Keratinocyte (primary cell): ENCODE measurements at regions not wholly inside any gene's neighbourhood (a gene's known extent, or its start where the extent isn't known, plus 50 kb on each side); places are given as distances from the start of the nearest gene placed in this dataset.

Source experiments
- DNase-seq: peaks from one replicate; pipeline ENCODE4 v3.0.0-alpha.2; 2011; ENCODE audit warnings: low read depth, missing footprints, low spot score
- FAIRE-seq: peaks from 2 replicates; lab custom pipeline; 2011; peaks lifted over from hg19 to GRCh38; lab: Jason Lieb, UNC
- H2AFZ ChIP-seq: 2 replicates; pipeline ENCODE4 v1.6.0; 2012; ENCODE audit warnings: low read length, control low read depth, inconsistent platforms; ENCODE audit not compliant: control insufficient read depth
- H3K27ac ChIP-seq: 2 replicates; pipeline ENCODE4 v1.5.1; 2011; ENCODE audit warnings: low read length; ENCODE audit not compliant: control insufficient read depth, insufficient read depth
- H3K27me3 ChIP-seq: 3 replicates; pipeline ENCODE4 v1.6.0; 2011; ENCODE audit warnings: low read length; ENCODE audit not compliant: control insufficient read depth, insufficient read depth; ENCODE audit errors: extremely low read depth
- H3K36me3 ChIP-seq, 2 experiments: 2 replicates in 1 of 2; 3 replicates in 1 of 2; pipeline ENCODE4 v1.5.1; 2011; ENCODE audit warnings: low read length in 2 of 2, mild to moderate bottlenecking in 1 of 2; ENCODE audit not compliant: control insufficient read depth in 2 of 2, insufficient read depth in 2 of 2; ENCODE audit errors: extremely low read depth in 1 of 2
- H3K4me1 ChIP-seq: 3 replicates; pipeline ENCODE4 v1.5.1; 2011; ENCODE audit warnings: low read length; ENCODE audit not compliant: control insufficient read depth, insufficient read depth; ENCODE audit errors: extremely low read depth
- H3K4me2 ChIP-seq: 3 replicates; pipeline ENCODE4 v1.6.0; 2011; ENCODE audit warnings: low read depth, low read length; ENCODE audit not compliant: control insufficient read depth, insufficient read depth; ENCODE audit errors: extremely low read depth
- H3K4me3 ChIP-seq, 3 experiments: fragments of 200-600 bp in 1 of 3; sonication (generic) in 1 of 3; 2 replicates in 2 of 3; 3 replicates in 1 of 3; pipeline ENCODE4 v1.5.1; 2011 to 2016; ENCODE audit warnings: low read length in 3 of 3, mild to moderate bottlenecking in 3 of 3, control low read depth in 2 of 3, inconsistent platforms in 1 of 3, low read depth in 1 of 3, mixed read lengths in 1 of 3, mixed run types in 1 of 3, moderate library complexity in 1 of 3; ENCODE audit not compliant: control insufficient read depth in 2 of 3, insufficient read depth in 2 of 3; ENCODE audit errors: extremely low read depth in 1 of 3
- H3K79me2 ChIP-seq: 2 replicates; pipeline ENCODE4 v1.6.0; 2012; ENCODE audit warnings: low read length; ENCODE audit not compliant: control insufficient read depth, insufficient read depth
- H3K9ac ChIP-seq: 3 replicates; pipeline ENCODE4 v1.6.0; 2011; ENCODE audit warnings: low read length; ENCODE audit not compliant: control insufficient read depth, insufficient read depth; ENCODE audit errors: extremely low read depth
- H3K9me1 ChIP-seq: 3 replicates; pipeline ENCODE4 v1.6.0; 2011; ENCODE audit warnings: low read length; ENCODE audit not compliant: control insufficient read depth, insufficient read depth; ENCODE audit errors: extremely low read depth
- H3K9me3 ChIP-seq: 2 replicates; pipeline ENCODE4 v1.5.1; 2012; ENCODE audit warnings: low read depth, low read length; ENCODE audit not compliant: control insufficient read depth
- H4K20me1 ChIP-seq: 3 replicates; pipeline ENCODE4 v1.6.0; 2011; ENCODE audit warnings: low read length; ENCODE audit not compliant: control insufficient read depth, insufficient read depth; ENCODE audit errors: extremely low read depth
- EZH2 ChIP-seq: IDR thresholded peaks from one replicate; pipeline ENCODE4 v1.6.1; 2012; ENCODE audit warnings: inconsistent platforms, mild to moderate bottlenecking, low read length, moderate library complexity
- dilution Hi-C: fragments of 300-500 bp; cut with MboI; formaldehyde crosslinking; loops from one replicate; pipeline ENCODE4 v1.7.0; 2020; ENCODE audit warnings: low sequenced_read_pairs; ENCODE audit not compliant: extremely low pct_ligation_motif_present
- TF ChIP-seq, protein P1 (sequence below), 3 experiments: IDR thresholded peaks in 1 of 3; conservative IDR thresholded peaks in 1 of 3; optimal IDR thresholded peaks in 1 of 3; 2 replicates in 2 of 3; 3 replicates in 1 of 3; pipeline versions ENCODE3 to v1.5.1; 2011; ENCODE audit warnings: low read length in 3 of 3, mild to moderate bottlenecking in 3 of 3, moderate library complexity in 2 of 3, control low read depth in 1 of 3, inconsistent platforms in 1 of 3; ENCODE audit not compliant: insufficient read depth in 2 of 3; ENCODE audit errors: extremely low read depth in 1 of 3

DNA sequence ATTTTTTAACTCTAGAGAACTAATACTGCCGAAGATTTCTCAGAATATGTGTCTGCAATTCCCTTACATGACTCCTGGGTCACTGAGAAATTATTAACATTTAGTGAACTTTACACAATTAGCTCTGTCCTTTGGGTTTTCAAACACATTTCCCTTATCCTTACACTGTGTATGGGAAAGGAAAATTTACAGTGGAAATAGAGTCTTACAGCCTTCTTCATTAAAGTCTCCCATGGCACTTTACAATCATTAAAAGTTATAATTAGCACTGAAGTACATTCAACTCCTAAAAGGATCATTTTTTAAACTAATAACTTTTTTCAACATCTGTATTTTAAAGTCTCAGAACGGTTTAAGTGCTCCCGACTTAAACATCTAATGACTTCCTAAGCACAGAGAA lies 627.5 kb upstream of the TYRP1 start:
- dilution Hi-C loops, result no loop called here
- Histone ChIP-seq H3K4me2 (no peak overlapping the region), H3K9ac (no peak overlapping the region), H3K27me3 (no peaks in the 10 kb centered on the region), H3K4me3 (no peak overlapping the region), H4K20me1 (no peaks in the 10 kb centered on the region), H3K27ac (no peak overlapping the region), H2AFZ (no peak overlapping the region), H3K4me1 (no peaks in the 10 kb centered on the region), H3K9me1 (no peaks in the 10 kb centered on the region), H3K79me2 (no peaks in the 10 kb centered on the region), H3K9me3 (no peaks in the 10 kb centered on the region), H3K36me3 (no peaks in the 10 kb centered on the region)
- DNase-seq (no peak), FAIRE-seq (no peak)
- no peak for TF ChIP-seq EZH2
- TF ChIP-seq, protein P1, sequence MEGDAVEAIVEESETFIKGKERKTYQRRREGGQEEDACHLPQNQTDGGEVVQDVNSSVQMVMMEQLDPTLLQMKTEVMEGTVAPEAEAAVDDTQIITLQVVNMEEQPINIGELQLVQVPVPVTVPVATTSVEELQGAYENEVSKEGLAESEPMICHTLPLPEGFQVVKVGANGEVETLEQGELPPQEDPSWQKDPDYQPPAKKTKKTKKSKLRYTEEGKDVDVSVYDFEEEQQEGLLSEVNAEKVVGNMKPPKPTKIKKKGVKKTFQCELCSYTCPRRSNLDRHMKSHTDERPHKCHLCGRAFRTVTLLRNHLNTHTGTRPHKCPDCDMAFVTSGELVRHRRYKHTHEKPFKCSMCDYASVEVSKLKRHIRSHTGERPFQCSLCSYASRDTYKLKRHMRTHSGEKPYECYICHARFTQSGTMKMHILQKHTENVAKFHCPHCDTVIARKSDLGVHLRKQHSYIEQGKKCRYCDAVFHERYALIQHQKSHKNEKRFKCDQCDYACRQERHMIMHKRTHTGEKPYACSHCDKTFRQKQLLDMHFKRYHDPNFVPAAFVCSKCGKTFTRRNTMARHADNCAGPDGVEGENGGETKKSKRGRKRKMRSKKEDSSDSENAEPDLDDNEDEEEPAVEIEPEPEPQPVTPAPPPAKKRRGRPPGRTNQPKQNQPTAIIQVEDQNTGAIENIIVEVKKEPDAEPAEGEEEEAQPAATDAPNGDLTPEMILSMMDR (optimal IDR thresholded peaks at IDR 0.05 in 1 of 3, IDR thresholded peaks at IDR 0.05 in 1 of 3, conservative IDR thresholded peaks at IDR 0.05 in 1 of 3; ENCODE audit: extremely low read depth in 1 of 3, insufficient read depth in 2 of 3, low read length in 3 of 3), result no peak

GRCh38 chr9:12066455-12067035 lies 626.6 kb upstream of the TYRP1 start:
- Histone ChIP-seq H3K9me3 (no peaks in the 10 kb centered on the region), H2AFZ (no peak overlapping the region), H3K9me1 (no peaks in the 10 kb centered on the region), H3K4me2 (no peak overlapping the region), H3K36me3 (no peaks in the 10 kb centered on the region), H3K27ac (no peak overlapping the region), H3K4me1 (no peaks in the 10 kb centered on the region), H3K79me2 (no peaks in the 10 kb centered on the region), H3K4me3 (no peak overlapping the region), H3K9ac (no peak overlapping the region), H3K27me3 (no peaks in the 10 kb centered on the region), H4K20me1 (no peaks in the 10 kb centered on the region)
- TF ChIP-seq, protein P1 (optimal IDR thresholded peaks at IDR 0.05 in 1 of 3, IDR thresholded peaks at IDR 0.05 in 1 of 3, conservative IDR thresholded peaks at IDR 0.05 in 1 of 3; ENCODE audit: extremely low read depth in 1 of 3, insufficient read depth in 2 of 3, low read length in 3 of 3), result no peak
- no peak for TF ChIP-seq EZH2
- FAIRE-seq (no peak), DNase-seq (no peak)
- dilution Hi-C loops, result no loop called here
